EL (cell line): ENCODE measurements at regions not wholly inside any gene's neighbourhood (a gene's known extent, or its start where the extent isn't known, plus 50 kb on each side); places are given as distances from the start of the nearest gene placed in this dataset.
"Not testable (repeated sequence)": the region's sequence is repeated elsewhere in the genome, so short reads cannot be mapped to it uniquely, and the experiment has no call there.

ENCODE experiments used
- DNase-seq: peaks from one replicate; pipeline ENCODE4 v3.0.0-alpha.2; 2016

DNA sequence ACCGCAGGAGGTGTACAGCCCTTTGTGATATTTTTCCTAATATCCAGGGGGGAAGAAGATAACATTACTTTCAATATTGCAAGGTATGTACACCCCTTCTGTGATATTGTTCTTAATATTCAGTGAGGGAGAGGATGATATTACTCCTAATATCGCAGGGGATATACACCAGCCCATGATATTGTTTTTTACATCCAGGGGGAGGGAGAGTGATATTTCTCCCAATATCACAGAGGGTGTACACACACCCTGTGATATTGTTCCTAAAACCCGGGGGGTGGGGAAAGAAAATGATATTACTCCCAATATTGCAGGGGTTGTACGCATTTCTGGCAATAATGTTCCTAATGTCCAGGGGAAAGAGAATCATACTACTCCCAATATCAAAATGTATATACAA, 58.0 kb upstream of the SLC25A48 start:
- DNase-seq = no peak

DNA sequence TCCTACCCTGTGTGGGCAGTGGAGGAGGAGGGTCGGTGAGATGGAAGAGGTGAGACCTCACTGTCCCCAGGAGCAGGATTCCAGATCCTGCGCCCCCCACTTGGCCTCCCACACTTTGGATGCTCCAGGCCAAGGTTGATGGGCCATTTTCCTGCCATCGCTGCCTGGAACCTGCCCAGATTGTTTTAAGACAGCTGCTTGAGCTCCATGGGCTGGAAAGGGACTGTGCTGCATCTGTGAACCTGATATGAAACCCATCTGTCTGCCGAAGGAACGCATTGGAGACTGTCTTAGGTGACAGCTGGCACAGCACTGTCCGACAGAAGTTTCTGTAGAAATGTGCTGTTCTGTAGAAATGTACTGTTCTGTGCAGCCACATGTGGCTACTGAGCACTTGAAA, 72.7 kb upstream of the SLC25A48 start:
- DNase-seq = no peak

DNA sequence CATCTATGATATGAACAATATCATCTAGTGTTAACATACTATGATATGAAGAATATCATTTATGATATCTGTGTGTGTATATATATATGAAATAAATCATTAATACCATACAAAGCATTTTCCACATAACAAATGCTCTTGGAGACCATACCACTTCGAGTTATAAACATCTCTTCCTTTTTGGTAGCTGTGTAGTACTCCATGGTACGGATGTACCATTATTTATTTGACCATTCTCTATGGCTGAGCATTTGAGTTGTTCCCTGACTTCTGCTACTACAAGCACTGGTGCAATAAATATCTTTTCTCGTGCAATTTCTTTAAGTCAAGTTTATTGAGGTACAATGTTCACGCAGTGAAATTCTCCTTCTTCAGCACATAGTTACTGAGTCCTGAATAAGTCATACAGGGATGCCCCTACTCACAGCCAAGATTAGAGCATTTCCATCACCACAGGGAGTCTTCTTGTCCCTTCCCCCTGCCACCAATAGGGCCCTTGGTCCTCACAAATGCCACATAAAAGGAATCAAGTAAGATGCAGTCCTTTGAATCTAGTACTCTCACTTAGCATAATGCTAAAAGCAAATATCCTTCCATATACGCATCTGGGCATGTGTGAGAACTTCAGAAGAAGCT, 75.2 kb upstream of the SLC25A48 start:
- no peak for DNase-seq

DNA sequence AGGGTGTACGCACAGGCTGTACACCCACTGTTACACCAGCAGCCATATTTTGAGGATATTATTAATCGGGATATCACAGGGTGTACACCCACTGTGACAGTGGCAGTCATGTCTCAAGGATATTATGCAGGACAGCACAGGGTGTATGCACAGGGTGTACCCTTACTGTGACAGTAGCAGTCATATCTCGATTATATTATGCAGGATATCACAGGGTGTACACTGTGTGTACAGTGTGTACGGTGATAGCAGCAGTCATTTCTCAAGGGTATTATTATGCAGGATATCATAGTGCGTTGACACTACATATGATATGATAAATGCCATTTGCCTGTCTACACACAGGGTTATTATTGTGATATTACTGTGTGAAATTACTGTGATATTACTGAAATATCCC, 80.5 kb upstream of the SLC25A48 start:
- DNase-seq = no peak

DNA sequence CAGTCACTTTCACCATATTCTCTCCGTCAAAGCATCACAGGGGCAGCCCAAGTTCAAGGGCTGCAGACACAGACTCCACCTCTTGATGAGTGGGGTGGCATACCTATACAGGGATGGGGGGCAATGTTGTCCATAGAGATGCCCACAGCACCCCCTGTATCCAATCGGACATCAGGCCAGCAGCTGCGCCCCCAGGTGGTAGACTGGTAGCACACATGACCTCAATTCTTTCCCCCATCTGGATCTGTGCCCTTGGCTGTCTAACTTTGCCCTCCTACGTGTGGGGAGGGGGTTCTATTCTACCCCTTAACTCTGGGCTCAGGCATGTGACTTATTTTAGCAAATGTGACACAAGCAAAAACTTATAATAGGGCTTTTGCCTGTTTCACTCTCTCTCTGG, 84.0 kb upstream of the SLC25A48 start:
- DNase-seq = no peak

DNA sequence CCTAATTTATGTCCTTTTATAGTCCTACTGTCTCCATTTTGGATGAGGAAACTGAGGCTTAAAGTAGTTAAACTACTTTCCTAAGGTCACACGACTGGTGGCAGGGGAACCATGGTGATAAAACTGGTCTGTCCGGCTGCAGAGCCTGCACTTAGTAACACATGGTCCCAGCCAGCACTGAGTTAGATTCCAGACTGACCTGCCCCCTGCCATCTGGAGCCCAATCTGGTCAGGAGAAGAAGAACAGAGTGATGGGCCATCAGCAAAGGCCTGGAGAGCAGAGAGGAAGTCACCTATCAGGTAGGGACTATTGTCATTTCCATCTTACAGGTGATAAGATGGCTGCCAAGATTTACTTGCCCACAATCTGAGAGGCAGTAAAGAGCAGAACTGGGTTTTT, 86.6 kb upstream of the SLC25A48 start:
- no peak for DNase-seq

DNA sequence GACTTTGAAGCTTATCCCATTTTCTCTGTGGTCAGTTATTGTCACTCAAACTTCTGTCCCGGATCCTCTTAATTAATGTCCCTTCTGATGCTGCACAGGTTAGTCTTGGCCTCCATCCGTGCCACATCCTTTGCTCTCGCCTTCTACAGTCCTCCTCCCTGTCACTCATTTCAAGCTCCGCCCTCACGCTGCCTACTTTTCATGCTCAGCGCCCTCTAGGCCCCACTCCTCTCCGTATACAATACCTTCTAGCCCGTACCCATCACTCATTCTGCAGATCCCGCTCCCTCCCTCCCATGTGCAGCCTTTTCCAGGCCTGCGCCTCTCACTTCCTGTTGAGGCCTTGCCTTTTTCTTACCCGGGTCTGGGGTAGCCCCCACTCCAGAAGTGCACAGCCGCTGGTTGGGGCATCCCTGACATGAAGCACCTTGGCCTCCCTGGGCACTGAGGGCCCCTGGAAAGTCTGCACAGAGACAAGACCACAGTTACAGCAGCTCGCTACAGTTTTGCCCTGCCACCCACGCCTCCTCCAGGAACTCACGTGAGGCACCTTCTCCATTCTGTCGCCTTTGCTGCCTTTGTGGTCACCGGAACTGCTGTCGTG, 88.5 kb upstream of the SLC25A48 start:
- DNase-seq = no peak

DNA sequence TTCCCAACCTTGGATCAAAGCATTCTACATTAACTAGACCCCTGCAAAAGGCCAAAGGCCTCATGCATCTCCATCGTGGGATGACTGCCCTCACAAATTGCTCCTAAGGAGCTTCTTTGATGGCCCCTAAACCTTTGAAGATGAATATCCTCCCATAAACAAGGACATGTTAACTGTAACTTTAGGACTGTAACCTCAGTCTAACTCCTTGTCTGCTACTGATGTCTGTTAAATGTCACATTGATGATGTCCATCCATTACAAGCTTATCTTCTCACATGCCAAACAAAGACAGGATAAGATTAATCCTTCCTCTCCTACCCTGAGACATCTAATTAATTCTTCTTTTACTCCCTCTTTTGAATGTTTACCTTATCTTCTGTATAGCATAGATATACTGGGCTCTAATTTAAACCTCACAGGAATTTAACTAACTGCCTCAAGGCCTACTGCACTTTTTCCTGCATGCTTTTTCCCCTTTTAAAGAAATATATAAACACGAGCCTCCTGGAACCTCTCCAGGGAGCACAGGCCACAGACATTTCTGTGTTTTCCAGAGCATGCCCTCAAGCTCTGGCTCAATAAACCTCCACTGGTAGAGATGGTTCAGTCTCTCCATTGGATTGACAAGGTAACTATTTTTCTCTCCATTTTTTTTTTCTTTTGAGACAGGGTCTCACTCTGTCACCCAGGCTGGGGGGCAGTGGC, 90.6 kb upstream of the SLC25A48 start:
- DNase-seq = no peak

DNA sequence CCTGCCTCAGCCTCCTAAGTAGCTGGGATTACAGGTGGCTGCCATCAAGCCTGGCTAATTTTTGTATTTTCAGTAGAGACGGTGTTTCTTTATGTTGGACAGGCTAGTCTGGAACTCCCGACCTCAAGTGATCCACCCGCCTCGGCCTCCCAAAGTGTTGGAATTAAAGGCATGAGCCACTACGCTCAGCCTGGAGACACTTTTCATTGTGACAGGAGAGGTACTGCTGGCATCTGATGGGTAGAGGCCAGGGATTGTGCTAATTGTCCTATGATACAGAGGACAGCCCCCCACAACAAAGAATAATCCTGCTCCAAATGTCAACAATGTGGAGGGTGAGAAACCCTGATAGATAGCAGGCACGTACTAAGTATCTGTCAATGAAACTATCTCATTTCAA, 91.3 kb upstream of the SLC25A48 start:
- DNase-seq = no peak

DNA sequence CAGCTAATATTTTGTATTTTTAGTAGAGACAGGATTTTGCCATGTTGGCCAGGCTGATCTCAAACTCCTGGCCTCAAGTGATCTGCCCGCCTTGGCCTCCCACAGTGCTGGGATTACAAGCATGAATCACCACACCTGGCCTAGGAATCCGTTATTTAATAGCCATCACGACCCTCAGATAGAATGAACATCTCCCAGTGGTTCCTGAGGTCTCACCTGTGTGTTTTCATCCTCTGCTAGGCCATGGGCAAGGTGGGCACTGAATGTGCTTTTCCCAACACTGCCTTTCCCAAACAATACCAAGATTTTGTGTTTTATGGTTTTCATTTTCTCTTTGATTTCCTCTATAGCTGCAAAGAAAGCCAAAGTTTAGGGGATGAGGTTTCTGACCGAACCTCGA, 92.2 kb upstream of the SLC25A48 start:
- DNase-seq = not testable (repeated sequence)

DNA sequence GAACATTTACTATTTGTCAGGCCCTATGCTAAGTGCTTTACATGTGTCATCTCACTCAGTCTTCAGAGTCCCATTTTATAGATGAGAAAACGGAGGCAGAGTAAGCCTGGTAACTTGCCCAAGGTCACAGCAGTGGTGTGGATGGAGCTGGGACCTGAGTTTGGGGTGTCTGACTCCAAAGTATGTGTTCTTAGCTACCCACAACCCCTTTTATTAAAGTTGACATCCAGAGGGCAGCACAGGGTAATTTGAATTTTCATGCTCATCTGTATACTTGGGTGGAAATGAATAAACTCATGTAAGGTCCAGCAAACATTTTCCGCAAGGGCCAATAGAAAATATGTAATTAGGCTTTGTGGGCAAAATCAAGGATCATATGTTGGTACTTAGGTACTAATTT, 93.4 kb upstream of the SLC25A48 start:
- DNase-seq = no peak

DNA sequence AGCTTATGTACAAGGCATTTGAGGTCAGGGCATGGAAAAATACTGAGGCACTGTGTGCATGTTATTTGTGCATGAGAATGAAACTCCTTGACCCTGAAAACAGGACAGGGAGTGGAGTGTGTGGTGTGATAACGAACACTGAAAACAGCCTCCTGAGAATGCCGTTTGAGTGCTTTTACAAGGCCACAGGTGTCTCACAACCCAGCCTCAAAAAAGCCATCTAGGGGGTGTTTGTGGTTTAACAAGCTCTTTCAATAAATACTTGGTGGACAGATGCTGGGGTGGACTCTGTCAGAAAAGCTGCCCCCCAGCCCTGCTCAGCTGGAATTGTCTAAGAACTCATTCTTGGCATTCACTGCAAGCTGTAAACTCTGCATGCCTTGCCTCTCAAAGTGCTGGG, 94.0 kb upstream of the SLC25A48 start:
- no peak for DNase-seq

DNA sequence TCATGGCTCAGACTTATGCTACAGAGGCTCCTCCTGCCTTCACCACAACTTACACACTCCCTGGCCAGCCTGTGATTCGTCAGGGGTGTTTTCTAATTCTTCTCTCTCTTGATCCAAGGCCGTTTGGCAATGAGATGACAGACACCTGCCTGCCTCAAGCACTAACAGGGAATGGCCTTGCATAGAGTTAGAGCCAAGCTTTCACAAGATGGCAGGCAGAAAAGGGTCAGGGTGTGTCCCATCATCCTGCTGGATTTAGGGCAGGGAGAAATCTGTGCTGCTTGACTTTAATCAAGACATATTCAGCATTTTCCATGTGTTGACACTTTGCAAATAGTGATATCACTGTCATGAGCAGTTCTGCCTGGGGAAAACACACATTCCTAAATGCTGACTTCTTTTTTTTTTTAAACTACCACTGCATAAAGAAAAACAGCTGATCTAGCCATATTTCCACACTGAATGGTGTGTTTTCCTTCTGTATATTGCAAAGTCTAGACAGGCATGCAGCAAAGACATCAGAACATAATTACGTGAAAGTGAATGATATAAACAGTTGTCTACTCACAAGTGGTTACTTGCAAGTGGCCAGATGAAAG, 95.0 kb upstream of the SLC25A48 start:
- DNase-seq = peak; percentile 12

DNA sequence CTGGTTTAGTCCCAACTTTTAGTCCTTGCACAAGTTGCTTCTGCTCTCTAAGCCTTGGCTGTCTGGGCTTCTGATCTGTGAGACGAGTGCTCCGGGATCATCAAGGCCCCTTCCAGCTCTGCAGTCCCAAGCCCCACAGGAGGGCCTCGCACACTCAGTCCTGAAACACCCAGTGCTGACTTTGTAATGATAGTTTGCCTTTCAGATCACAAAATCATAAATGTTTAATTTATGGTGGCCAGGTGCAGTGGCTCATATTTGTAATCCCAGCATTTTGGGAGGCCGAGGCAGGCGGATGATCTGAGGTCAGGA, 95.9 kb upstream of the SLC25A48 start:
- DNase-seq = no peak

DNA sequence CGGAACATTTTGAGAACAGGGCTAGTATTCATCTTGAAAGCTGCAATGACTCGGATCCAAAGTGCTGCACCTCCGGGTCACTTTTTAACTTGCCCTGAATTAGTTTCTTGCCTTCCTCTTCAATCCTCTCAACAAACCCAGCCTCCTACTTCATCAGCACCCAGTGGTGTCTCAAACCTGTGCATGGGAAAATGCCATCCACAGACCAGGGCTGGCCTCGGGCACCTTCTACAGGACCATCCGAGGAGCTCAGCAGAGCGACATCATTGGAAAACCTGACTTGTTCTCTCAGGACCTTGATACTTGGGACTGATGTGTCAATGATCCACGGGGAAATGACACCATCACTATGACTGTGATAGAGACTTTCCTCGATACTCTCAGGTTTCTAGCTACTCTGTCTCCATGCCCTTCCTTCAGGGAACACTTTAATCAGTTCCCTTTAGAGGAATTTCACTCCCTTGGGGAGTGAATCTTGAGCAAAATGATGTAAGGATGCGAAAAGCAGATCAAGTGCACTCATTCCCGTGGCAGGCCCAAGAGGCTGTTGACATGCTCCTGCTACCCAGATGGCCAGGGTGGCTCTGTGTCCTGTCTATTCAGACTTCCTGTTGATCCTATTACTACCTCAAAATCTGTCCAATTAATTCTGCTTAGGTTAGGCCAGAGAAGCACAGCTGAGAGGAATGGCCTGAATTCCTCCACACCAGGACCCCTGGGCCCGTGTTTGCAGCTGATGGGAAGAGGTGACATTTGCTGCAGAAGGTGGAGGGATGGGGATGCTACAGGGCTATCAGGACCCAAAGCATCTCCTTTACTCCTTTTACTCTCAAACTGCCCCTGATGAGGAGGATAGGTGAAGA, 96.5 kb upstream of the SLC25A48 start:
- no peak for DNase-seq

DNA sequence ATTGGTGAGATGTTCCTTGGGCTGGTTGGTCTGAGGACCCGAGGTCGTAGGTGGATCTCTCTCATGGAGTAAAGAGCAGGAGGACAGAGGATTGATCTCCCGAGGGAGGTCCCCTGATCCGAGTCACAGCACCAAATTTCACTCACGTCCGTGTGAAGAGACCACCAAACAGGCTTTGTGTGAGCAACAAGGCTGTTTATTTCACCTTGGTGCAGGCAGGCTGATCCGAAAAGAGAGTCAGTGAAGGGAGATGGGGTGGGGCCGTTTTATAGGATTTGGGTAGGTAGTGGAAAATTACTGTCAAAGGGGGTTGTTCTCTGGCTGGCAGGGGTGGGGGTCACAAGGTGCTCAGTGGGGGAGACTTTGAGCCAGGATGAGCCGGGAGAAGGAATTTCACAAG, 97.5 kb upstream of the SLC25A48 start:
- DNase-seq = not testable (repeated sequence)

DNA sequence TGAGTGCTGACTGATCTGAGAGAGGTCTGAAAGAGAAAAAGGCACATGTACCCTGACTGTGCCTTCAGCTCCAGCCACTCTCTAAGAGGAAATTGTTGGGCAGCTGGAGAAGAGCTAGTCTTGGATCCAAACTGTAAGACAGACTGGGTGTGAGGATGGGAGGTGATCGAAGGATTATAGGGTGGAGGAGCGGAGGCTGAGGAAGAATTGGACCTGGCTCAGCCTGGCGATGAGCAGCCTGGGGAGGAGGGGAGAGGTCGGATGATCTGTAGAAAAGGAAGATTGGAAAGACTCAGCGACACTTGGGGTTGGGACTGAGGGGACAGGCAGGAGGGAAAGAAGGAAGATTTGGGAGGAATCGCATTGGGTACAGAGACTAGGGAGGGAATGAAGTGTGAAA, 98.6 kb upstream of the SLC25A48 start:
- no peak for DNase-seq

DNA sequence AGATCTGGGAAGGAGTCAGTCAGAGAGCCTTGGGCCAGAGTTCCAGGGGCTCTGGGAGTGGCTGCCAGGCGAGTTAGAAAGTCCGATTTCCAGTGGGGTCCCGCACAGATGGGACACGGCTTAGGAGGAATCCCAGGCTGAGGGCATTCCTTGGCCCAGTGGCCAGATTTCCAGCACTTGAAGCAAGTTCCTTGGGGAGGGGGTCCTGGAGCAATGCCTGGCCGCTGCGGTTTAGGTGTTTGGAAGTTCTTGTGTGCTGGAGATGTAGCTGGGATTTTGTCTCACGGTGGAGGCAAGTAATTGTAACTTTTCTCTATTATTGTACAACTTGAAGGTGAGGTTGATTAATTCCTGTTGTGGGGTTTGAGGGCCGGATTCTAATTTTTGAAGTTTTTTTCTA, 99.5 kb upstream of the SLC25A48 start:
- not testable (repeated sequence) for DNase-seq

DNA sequence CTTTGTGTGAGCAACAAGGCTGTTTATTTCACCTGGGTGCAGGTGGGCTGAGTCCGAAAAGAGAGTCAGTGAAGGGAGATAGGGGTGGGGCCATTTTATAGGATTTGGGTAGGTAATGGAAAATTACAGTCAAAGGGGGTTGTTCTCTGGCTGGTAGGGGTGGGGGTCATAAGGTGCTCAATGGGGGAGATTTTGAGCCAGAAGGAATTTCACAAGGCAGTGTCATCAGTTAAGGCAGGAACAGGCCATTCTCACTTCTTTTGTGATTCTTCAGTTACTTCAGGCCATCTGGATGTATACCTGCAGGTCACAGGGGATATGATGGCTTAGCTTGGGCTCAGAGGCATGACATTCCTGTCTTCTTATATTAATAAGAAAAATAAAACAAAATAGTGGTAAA, 103.4 kb upstream of the SLC25A48 start:
- DNase-seq = not testable (repeated sequence)

DNA sequence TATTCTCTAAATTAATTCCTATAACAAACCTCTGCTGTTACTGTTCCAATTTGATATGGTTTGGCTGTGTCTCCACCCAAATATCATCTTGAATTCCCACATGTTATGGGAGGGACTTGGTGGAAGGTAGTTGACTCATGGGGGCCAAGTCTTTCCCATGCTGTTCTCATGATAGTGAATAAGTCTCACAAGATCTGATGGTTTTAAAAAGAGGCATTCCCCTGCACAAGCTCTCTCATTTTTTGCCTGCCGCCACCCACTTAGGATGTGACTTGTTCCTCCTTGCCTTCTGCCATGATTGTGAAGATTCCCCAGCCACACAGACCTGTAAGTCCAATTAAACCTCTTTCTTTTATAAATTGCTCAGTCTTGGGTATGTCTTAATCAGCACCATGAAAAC, 104.3 kb upstream of the SLC25A48 start:
- not testable (repeated sequence) for DNase-seq

DNA sequence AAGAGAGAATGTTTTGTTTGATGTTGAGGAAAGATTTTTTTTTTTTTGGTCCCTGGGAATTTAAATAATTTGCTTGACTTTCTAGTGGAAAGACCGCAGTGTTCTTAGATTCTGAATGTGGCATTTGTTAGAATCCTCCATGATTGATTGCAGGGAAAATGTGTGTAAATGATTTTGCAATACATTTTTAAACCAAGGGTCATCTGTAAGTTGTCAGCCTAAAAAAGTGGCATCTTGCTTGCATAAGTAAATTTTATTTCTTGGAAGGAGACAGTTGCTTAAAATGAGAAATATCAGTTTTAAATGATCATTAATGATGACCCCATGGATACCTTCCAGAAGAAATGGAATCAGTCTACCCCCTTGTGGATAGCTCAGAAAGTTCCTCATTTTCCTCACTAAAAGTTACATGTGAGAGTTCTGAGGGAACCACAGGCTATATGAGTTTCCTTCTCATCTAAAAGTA, 105.1 kb upstream of the SLC25A48 start:
- DNase-seq = no peak

DNA sequence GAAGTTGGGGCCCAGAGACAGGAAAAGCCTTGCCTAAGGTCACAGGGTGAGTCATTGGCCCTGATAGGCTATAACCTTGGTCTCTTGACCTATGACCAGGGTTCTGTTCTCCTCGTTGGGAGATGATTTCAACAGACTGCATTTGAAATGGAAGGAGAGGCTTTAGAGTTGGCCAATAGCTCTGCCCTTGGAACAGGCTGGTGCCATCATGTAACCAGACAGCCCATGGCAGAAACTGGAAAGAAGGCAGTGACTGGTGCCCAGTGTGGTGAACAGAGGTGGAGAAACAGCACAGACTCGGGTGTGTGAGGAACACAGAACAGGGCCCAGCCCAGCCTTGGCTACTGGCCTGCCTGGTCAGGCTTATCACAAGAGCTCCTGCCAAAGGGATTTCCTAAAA, 109.8 kb upstream of the SLC25A48 start:
- no peak for DNase-seq

DNA sequence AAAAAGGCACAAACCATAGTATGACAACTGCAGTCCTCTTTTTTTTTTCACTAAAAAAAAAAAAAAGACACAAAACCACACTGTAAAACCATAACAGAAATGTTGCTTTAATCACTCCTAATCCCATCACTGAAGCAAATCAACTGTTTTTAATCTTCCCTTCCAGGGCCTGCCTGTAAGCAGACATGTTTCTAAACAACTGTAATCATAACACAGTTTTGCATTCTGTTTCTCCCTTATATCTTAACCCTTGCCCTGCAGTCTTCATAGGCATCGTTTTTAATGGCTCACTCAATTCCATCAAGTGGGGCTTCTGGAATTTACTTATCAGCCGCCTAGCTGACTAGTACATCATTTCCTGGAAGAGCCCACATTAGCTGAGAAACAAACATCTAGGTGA, 111.0 kb upstream of the SLC25A48 start:
- DNase-seq = no peak
